HEK293T (cell line): ENCODE measurements at regions not wholly inside any gene's neighbourhood (a gene's known extent, or its start where the extent isn't known, plus 50 kb on each side); places are given as distances from the start of the nearest gene placed in this dataset.

Experiments used
- CTCF ChIA-PET: fragments of 350-600 bp; formaldehyde crosslinking; extraction: SDS; loops from one replicate; lab custom pipeline; 2021; ENCODE audit warnings: antibody characterized with exemption, inconsistent platforms; lab: Yijun Ruan, JAX
- POLR2A ChIA-PET: fragments of 350-600 bp; formaldehyde crosslinking; extraction: SDS; loops from one replicate; lab custom pipeline; 2020; ENCODE audit warnings: antibody characterized with exemption, inconsistent platforms; lab: Yijun Ruan, JAX
- DNase-seq: peaks from one replicate; pipeline ENCODE4 v3.0.0; 2012; ENCODE audit warnings: mixed read lengths; ENCODE audit errors: extremely low spot score
- ARNT ChIP-seq: fragments of 450-650 bp; IDR thresholded peaks from 2 replicates; pipeline ENCODE4 v1.6.1; 2017; ENCODE audit warnings: mild to moderate bottlenecking
- BHLHE40 ChIP-seq: fragments of 450-650 bp; IDR thresholded peaks from 2 replicates; pipeline ENCODE4 v1.6.1; 2016; ENCODE audit warnings: mild to moderate bottlenecking, moderate library complexity, borderline replicate concordance
- CTBP1 ChIP-seq: fragments of 450-650 bp; IDR thresholded peaks from 2 replicates; pipeline ENCODE4 v1.6.1; 2016; ENCODE audit warnings: borderline replicate concordance
- ELF4 ChIP-seq: fragments of 450-650 bp; IDR thresholded peaks from 2 replicates; pipeline ENCODE4 v1.6.1; 2017; ENCODE audit warnings: antibody characterized with exemption
- FOXA1 ChIP-seq: fragments of 450-650 bp; IDR thresholded peaks from 2 replicates; pipeline ENCODE4 v1.6.1; 2016; ENCODE audit warnings: mild to moderate bottlenecking
- FOXK2 ChIP-seq: fragments of 450-650 bp; IDR thresholded peaks from 2 replicates; pipeline ENCODE4 v1.6.1; 2016; ENCODE audit warnings: mild to moderate bottlenecking
- FOXM1 ChIP-seq: fragments of 450-650 bp; IDR thresholded peaks from 2 replicates; pipeline ENCODE4 v1.6.1; 2017; ENCODE audit warnings: mild to moderate bottlenecking, borderline replicate concordance
- HDGF ChIP-seq: fragments of 450-650 bp; IDR thresholded peaks from 2 replicates; pipeline ENCODE4 v1.6.1; 2017; ENCODE audit warnings: antibody characterized with exemption, borderline replicate concordance
- L3MBTL2 ChIP-seq: fragments of 450-650 bp; conservative IDR thresholded peaks from 2 replicates; pipeline ENCODE4 v1.6.1; 2016; ENCODE audit warnings: mild to moderate bottlenecking
- LEF1 ChIP-seq: fragments of 450-650 bp; IDR thresholded peaks from 2 replicates; pipeline ENCODE4 v1.6.1; 2017; ENCODE audit warnings: mild to moderate bottlenecking, borderline replicate concordance
- NFRKB ChIP-seq: fragments of 450-650 bp; IDR thresholded peaks from 2 replicates; pipeline ENCODE4 v1.6.1; 2016; ENCODE audit warnings: mild to moderate bottlenecking, moderate library complexity
- PKNOX1 ChIP-seq: fragments of 450-650 bp; IDR thresholded peaks from 2 replicates; pipeline ENCODE4 v1.6.1; 2016
- SP1 ChIP-seq: fragments of 450-650 bp; IDR thresholded peaks from 2 replicates; pipeline ENCODE4 v1.6.1; 2017
- SUZ12 ChIP-seq: fragments of 450-650 bp; IDR thresholded peaks from 2 replicates; pipeline ENCODE4 v1.6.1; 2016; ENCODE audit warnings: mild to moderate bottlenecking
- TARDBP ChIP-seq: fragments of 450-650 bp; IDR thresholded peaks from 2 replicates; pipeline ENCODE4 v1.6.1; 2016
- ZNF384 ChIP-seq: fragments of 450-650 bp; IDR thresholded peaks from 2 replicates; pipeline ENCODE4 v1.6.1; 2016

- ChIA-PET POLR2A (no interaction called here), CTCF (no interaction called here)
- TF ChIP-seq L3MBTL2 = no peak
- no peak for TF ChIP-seq TARDBP
- no peak for TF ChIP-seq ZNF384
- no peak for TF ChIP-seq HDGF
- no peak for TF ChIP-seq SUZ12
- TF ChIP-seq ELF4 = no peak
- TF ChIP-seq FOXK2 = no peak
- TF ChIP-seq SP1 = no peak
- no peak for TF ChIP-seq NFRKB
- no peak for TF ChIP-seq FOXA1
- TF ChIP-seq BHLHE40 = no peak
- no peak for TF ChIP-seq LEF1
- TF ChIP-seq CTBP1 = no peak
- no peak for TF ChIP-seq FOXM1
- TF ChIP-seq ARNT = no peak
- no peak for TF ChIP-seq PKNOX1
- DNase-seq = no peak
Measured at GRCh38 chr9:38138276-38138675, 69.2 kb upstream of the SHB start.

- POLR2A ChIA-PET = no interaction called here
- no peak for TF ChIP-seq PKNOX1
- TF ChIP-seq BHLHE40 = no peak
- no peak for TF ChIP-seq CTBP1
- TF ChIP-seq HDGF = no peak
- no peak for TF ChIP-seq L3MBTL2
- no peak for TF ChIP-seq ARNT
- DNase-seq = no peak
- CTCF ChIA-PET = no interaction called here
Measured at GRCh38 chr9:38137342-38137741, 68.3 kb upstream of the SHB start.

GRCh38 chr9:38136386-38136785, 67.4 kb upstream of the SHB start:
- POLR2A ChIA-PET = no interaction called here
- CTCF ChIA-PET = no interaction called here
- no peak for TF ChIP-seq ELF4
- no peak for TF ChIP-seq FOXK2
- no peak for TF ChIP-seq TARDBP
- no peak for TF ChIP-seq ARNT
- no peak for TF ChIP-seq PKNOX1
- no peak for DNase-seq

GRCh38 chr9:38134611-38135237, 65.7 kb upstream of the SHB start:
- ChIA-PET POLR2A (no interaction called here), CTCF (interaction anchor here (0.6 kb wide), 1 partner anchor 28 kb away, joined by 3 read pairs; no protein-coding TSS in a partner anchor)
- TF ChIP-seq L3MBTL2 (no peak), PKNOX1 (no peak), CTBP1 (no peak), HDGF (no peak), ELF4 (no peak)
- no peak for DNase-seq

- ChIA-PET CTCF (no interaction called here), POLR2A (no interaction called here)
- DNase-seq = no peak
- TF ChIP-seq LEF1 = no peak
- no peak for TF ChIP-seq ZNF384
- no peak for TF ChIP-seq FOXA1
- no peak for TF ChIP-seq SUZ12
- TF ChIP-seq NFRKB = no peak
- no peak for TF ChIP-seq FOXM1
- TF ChIP-seq FOXK2 = no peak
Measured at GRCh38 chr9:38133595-38133994, 64.6 kb upstream of the SHB start.

- TF ChIP-seq ELF4 (no peak), LEF1 (no peak)
- CTCF ChIA-PET = no interaction called here
Measured at GRCh38 chr9:38132956-38133355, 63.9 kb upstream of the SHB start.

GRCh38 chr9:38131729-38132128, 62.7 kb upstream of the SHB start:
- DNase-seq = no peak
- ChIA-PET CTCF (no interaction called here), POLR2A (no interaction called here)
- TF ChIP-seq TARDBP (no peak), BHLHE40 (no peak), ARNT (no peak), FOXK2 (no peak), L3MBTL2 (no peak), FOXM1 (no peak), ELF4 (no peak), ZNF384 (no peak), SUZ12 (no peak), LEF1 (no peak), NFRKB (no peak), SP1 (no peak), CTBP1 (no peak), FOXA1 (no peak), PKNOX1 (no peak), HDGF (no peak)

More at GRCh38 chr9:38132956-38133355, 63.9 kb upstream of the SHB start:
- POLR2A ChIA-PET = no interaction called here
- DNase-seq = no peak
